HG03045 (cell line): ENCODE measurements at regions not wholly inside any gene's neighbourhood (a gene's known extent, or its start where the extent isn't known, plus 50 kb on each side); places are given as distances from the start of the nearest gene placed in this dataset.

Experiments
- ATAC-seq: cut with Tn5 transposase; IDR thresholded peaks from one replicate; pipeline ENCODE4 v1.9.1; 2021; ENCODE audit warnings: mild to moderate bottlenecking, moderate library complexity; ENCODE audit not compliant: unreplicated experiment

DNA sequence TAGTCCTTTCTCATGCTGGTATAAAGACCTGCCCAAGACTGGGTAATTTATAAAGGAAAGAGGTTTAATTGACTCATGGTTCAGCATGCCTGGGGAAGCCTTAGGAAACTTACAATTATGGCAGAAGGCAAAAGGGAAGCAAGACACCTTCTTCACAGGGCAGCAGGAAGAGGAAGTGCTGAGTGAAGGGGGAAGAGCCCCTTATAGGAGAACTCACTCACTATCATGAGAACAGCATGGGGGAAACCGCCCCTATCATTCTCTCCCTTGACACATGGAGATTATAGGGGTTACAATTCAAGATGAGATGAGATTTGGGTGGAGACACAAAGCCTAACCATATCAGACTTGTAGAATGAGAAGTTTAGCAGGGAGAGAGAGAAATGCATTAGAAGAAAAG, 373.3 kb upstream of the DIAPH2 start:
- ATAC-seq, result no peak

DNA sequence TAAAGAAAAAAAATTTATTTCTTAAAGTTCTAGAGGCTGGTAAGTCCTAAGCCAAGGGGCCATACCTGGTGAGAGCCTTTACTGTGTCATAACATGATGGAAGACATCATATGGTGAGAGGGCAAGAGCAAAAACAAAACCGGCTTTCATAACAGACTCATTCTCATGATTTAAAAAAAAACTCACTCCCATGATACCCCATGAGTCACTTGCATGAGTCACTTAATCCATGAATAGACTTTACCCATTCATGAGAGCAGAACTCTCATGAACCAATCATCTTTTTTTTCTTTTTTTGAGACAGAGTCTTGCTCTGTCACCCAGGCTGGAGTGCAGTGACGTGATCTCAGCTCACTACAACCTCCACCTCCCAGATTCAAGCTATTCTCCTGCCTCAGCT, 369.7 kb upstream of the DIAPH2 start:
- ATAC-seq, result no peak

DNA sequence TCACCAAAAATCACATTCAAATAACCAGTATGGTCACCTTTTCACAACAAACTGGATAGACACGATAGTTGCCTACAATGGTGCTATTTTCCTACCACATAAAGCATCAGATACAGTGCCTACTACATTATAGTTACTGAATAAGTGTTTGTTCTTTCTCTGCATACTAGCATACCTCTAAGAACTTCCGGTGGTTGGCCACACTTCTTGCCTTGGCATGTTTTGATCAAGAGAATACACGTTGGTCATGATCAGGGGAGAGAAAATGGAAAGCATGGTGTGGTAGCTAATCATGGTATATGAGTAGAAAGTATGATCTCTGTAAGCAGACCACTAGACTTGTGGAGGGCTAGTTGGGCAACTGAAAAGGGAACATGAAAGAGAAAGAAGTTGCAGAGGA, 322.8 kb upstream of the DIAPH2 start:
- ATAC-seq, result no peak

DNA sequence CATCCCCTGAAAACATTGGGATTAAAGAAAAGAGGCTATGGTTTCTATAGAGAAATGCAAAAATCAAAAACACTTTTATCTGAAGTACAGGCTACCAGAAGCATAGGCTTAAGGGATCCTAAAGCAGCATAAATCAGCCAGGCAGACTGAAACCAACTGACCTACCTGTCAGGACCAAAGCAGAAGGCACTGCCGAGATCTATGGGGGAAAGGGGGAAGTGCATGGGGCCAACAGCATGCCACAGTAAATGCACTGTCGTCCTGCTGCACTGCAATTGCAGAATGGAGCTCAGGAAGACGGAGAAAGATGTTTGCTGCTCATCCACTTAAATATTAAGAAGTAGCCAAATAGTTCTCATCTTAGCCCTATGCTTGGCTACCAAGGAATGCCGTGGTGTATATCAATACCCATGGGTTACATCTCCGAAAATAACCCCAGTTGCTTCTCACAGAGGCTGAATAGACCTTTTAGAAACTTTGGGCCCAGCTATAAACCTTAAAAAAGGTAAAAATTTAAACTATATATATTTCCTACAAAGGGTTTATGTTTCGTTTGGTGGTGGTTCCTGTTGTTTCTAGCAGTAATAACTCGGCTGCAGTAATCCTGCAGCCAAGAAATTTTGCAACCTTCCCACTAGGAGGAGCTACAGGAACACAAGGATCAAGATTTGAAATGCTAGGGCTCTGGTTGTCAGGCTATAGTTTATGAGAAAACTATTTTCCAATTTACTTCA, 312.2 kb upstream of the DIAPH2 start:
- ATAC-seq, result no peak

DNA sequence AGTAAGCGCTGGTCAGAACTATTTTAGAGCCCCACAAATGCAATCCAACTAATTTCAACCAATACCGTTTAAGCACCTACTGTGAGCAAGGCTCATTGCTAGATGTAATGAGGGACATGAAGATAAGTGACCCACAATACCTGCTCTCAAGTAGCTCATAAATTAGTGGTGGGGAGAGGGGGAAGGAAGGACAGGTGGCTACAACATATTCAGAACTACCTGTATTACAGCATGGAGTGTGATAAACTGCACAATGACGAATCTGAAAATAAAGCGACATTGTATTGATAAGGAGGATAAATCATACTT, 311.6 kb upstream of the DIAPH2 start:
- ATAC-seq, result no peak

DNA sequence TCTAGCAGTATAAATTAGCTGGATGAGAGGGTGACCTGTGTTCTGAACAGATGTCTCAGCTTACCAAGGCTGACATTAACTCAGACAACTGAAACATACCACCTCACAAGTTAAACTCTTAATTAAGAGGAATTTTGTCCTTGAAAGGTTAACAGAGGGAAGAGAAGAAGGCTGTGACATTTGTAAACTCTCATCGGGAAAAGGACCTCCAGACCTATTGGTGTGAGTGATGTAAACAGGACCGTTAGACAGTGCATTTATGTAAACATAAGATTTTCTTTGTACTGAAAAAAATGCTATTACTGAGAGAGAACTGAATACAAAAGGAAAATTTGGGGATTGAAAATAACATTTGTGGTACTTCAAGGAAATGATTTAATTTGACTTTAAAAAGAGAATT, 308.4 kb upstream of the DIAPH2 start:
- no peak for ATAC-seq

DNA sequence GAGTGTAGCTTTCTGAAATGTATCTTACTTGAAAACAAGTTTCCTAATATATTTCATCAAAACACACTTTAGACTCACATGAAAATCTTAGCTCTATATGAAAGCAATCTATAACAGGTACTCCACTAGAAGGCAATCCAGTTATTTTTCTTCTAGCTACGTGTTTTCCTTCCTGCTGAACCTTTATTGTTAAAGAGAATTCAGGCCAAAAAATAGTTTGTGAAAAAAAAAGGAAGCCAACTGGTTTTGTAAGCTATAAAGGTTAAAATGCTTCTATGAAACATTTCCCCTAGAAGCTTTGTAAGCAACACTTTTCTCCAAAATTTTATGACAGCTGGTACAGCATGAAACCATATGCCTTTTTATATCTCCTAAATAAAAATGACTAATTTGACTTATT, 304.7 kb upstream of the DIAPH2 start:
- ATAC-seq, result no peak

DNA sequence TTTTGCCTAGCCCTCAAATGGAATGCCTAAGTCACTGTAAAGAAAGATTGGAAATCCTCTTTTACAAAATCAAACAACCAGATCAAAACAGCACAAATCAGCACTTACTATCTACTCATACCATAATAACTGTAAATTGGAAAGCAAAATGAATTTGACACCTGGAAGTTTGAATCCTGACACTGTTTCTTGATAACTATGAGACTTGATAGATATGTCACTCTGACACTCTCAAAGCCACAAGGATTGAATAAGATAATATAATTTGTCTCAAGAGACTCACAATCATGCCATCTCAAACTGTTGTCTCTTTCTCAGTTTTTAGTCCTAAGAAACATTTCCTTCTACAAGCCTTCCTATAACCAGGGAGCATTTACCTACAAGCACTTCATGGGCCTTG, 302.6 kb upstream of the DIAPH2 start:
- ATAC-seq, result no peak

DNA sequence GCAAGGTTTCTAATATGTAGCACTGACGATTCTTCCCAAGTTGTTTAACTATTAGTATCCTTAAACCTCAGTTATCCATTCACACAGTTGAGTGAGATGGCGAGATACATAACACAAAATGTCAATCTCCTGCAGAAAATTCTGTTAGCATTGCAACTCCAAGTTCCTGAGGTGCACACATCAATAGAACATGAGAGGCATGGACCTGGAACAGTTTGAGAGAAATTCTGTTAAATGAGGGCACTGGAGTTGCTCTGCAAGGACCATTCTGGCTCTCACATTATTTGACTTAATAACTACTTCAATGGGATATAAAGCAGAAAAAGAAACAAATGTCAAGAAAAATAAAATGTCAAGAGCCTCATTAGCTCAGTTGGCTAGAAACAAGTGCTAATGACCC, 301.2 kb upstream of the DIAPH2 start:
- no peak for ATAC-seq

DNA sequence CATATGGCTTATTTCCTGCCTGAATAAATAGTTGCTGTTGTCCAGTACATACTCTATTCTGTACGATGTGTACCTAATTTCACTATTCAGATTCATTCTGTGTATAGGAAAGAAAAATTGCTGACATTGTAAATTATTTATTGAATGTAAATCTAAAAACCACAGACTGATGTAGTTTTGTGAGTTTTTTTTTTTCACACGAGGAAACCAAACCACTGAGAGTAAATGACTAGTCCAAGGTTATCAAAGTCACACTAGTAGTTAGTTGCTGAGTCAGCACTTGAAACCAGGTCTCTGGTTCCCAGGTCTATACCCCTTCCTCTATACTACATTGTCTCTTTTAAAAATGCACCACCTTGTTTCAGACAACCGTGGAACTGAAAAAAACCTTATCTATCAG, 298.3 kb upstream of the DIAPH2 start:
- ATAC-seq, result no peak

DNA sequence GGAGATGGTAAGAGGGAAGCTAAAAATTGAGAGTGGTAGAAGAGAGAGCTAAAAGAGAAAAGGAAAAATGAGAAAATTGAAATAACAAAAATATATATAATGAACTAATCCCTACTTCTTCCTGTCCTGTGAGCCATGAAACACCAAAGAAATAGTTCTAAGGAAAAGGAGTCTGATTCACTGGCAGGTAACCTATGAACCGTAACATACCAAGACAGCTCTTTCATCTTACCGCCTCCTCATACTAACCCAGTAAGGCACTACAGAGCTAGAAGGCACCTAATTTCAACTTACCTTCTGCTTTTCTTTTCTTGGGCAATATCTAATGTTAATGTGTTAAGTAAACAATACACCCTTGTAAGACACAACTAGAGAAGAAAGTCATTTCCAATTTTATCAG, 297.7 kb upstream of the DIAPH2 start:
- ATAC-seq, result no peak

DNA sequence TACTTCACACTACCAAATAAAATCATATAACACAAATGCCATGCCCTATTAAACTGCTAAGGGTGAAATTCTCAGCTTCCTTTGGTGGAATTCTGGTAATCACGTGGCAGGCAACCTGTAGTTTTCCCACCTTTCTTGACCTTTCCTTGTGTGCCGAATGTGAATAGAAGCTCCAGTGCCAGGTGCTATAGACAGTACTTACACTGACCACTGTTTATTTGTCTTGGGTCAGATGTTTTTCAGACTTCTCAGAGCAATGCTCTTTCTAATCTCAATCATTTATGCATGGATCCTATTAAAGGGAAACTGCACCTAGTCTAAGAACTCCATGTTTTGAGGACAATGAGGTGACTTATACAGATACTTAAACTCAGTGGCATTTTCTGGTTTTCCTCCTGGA, 296.8 kb upstream of the DIAPH2 start:
- ATAC-seq, result no peak

DNA sequence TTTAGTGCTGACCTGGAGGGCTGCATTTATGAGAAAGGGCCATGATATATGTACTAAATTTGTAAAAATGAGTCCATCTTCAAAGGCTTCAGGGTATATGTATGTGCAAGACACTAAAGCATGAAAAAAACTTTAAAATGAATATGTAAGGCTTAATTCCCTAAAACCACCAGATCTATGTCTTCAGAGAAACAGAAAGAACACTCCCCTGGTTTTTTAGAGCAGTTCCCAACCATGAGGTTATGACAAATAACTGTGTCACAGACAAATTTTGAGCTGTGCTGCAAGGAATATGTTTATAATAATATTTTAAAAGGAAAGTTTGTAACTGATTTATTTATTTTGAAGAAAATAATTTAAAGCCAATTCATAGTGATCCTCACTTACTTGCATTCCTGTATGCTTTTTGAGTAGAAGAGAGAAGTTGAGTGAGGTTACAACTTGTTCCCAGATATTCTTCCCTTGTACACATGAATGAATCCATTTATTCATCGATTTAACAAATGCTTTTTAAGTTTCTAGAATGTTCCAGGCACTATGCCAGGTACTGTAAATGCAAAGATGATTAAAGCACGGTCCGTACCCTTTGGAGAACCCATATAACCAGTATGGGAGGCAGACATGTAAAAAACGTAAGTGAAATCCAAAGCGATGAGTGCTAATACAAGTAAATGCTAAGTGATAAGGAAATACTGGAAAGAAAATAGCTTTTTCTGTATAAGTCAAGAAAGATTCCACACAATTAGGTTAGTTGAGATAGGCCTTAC, 295.2 kb upstream of the DIAPH2 start:
- no peak for ATAC-seq

DNA sequence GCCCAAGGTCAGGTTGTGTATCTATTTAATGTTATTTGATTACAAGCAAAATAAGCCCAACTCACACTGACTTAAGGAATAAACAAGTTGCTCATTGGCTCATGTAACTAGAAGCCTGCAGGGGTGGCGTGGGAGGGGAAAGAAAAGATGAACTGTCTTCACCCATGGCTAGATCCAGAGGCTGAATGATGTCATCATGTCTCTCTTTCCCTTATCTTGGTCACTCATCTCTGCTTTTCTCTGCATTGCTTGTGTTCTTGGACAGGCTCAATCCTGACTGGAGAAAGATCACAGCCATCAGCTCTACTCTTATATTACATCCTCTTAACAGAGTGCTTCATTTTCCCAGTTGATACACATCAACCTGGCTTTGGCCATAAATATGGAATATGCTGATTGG, 290.0 kb upstream of the DIAPH2 start:
- ATAC-seq, result no peak

DNA sequence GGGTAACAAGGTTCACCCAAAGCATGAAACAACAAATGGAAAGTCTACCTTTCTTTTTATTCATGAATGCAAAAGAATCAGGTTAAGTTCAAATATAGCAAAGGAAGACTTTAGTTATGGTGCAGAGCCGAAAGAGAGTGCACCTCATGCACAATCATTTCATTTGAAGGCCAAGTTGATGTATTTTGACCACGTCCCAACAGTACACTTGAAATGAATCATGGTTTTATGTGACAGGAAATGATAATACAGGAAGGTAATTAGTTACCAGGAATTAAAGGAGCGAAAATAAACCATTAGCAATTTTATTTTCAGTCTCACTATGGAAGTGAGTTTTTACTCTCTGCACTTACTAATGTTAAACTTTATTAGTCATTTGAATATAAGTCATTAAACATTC, 281.2 kb upstream of the DIAPH2 start:
- ATAC-seq, result no peak

DNA sequence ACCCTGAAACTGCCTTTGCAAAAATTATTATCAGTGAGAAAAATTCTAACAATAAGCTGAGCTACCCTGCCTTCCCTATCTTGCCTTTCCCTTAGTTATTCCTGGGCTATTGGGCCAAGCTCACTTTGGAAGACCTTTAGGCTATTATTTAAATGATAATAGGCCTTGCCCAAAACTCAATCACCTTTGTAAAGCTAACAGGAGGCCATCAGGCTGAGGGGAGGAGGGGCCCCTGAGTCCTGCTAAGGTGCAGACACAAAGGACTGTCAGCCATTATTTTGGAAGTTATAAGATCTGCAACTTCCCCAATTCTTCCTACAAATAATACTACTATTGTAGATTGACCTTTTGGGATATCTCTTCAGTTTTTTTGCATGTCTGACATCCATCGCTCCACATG, 278.8 kb upstream of the DIAPH2 start:
- no peak for ATAC-seq

DNA sequence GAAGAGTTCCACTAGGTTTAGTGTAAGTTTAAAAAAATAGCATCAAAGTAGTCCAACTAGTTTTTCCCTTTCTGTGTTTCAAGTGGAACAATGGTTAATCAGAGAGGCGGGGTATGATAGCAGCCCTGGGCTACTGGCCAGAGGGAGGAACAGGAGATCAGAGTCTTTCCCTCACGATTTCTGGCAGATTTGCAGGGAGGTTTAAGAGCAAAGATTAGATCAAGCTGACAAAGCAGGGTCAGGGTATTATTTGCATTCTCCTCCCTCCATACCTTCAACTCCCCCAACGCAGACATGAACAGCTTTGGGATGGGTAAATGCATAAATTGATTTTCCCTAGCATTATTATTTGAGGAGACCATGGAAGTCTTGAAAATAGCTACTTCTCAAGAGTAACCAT, 277.6 kb upstream of the DIAPH2 start:
- no peak for ATAC-seq

DNA sequence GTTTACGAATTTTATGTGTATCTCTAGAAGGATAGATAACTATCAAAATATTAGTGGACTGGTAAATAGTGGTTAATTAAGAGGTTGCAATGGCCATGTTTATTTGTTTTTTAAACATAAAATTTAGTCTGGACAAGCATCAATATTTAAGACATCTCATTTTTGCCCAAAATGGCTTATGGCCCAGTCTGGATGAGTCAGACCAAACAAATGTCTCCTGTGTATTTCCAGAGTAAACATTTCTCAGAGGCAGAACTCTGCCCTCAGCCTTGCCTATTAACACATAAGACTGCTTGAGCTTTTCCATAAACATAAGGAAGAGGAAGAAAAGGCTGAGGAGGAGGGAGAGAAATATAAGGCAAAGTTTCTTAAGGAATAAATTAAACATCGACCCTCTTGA, 277.1 kb upstream of the DIAPH2 start:
- ATAC-seq, result no peak

DNA sequence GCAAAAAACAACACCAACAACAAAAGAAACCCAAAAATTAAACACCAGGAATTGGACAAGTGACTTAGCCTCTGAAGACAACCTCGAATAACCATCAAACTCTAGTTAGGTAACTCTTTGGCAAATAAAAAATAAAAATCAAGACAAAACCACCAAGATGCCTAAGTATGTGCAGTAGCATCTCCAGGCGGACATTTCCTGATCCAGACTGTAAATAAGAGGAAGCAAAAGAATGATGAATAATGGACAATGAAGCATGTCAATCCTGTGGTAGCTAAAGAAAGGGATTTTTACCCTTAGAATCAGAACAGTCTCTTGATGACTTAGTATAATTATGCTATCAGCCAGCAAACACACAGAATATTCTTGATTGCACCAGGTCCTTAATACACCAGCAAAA, 276.7 kb upstream of the DIAPH2 start:
- ATAC-seq, result no peak

DNA sequence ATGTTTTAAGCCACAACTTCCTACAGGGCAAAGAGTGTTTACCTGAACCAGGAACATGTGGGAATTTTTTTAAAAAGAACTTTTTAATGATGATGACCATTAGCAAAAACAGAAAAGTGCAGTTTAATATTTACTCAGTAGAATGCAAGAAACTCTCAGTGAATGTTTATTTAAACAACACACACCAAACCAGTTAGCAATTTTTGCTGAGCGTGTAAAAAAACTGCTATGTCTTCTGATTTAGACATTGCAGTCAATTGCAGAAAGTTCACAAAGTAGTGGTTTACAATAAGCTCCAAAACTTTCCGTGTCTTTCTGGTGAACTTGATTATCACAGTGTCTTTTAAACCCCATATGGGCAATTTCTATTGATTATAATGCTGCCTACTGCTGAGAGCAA, 273.7 kb upstream of the DIAPH2 start:
- no peak for ATAC-seq

DNA sequence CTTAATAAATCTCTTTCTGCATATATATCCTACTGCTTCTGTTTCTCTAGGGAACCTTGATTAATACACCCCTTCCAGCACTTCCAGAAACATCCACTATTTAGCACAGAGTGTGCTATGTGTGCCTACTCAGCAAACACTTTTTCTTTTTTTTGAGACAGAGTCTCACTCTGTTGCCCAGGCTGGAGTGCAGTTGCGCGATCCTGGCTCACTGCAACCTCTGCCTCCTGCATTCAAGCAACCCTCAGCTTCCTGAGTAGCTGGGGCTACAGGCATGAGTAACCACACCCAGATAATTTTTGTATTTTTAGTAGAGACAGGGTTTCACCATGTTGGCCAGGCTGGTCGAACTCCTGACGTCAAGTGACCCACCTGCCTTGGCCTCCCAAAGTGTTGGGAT, 266.9 kb upstream of the DIAPH2 start:
- no peak for ATAC-seq

DNA sequence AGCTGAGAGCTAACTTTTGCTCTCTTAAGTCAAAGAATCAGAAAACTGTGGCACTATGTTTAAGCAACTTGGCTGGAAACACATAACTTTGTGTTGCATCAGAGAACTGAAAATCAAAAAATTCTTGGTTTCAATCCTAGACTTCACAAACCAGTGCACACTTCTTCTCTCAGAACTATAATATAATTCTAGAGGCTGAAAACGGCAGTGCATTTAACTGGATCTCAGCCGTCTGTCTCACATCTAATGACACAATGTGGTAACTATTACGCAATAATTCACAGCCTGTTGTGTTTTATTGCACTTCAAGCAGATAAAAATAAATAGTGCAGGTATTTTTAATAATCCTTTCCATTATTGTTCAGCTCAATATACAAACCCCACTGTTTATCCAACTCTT, 260.6 kb upstream of the DIAPH2 start:
- ATAC-seq, result no peak

DNA sequence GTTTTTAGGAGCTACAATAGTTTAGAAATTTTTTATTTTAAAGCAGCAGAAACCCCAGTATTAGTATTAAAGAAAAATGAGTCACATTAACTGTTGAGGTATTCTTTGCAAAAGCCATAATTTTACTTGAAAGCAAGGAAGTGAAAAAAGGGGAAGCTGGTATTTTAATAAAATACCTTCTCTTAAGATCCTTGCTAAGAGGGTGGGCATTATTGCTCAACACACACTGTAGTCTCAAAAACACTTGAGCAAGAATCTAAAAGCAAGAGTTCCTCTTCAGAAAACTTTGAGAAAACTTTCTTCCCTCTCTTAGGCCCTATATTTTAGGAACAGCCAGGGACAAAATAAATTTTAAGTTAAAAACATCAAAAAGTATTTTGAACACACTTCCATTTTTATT, 259.4 kb upstream of the DIAPH2 start:
- ATAC-seq, result no peak
